NCI-H128 (cell line): ENCODE measurements at regions not wholly inside any gene's neighbourhood (a gene's known extent, or its start where the extent isn't known, plus 50 kb on each side); places are given as distances from the start of the nearest gene placed in this dataset.

Source experiments
- DNase-seq: peaks from one replicate; lab custom pipeline; 2025; ENCODE audit not compliant: unreplicated experiment; lab: John Stamatoyannopoulos, UW

DNA sequence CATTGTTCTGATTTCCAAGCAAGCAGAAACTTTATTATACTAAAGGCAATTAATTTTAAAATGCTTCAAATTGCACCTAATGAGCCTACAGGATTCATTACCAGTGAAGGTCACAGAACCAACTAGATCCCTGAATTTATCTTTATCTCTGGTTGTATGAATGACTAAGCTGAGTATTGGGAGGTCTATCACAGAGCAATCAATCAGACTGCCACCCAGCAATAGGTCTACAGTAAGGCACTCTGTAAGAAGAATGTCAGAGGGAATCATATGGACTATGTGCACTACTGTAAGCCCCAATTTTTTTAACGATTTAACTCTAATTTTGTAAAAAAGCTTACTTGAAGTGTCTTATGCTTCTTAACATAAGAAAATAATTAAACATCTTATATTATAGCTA is 707.0 kb downstream of the AMY1C start:
- no peak for DNase-seq

DNA sequence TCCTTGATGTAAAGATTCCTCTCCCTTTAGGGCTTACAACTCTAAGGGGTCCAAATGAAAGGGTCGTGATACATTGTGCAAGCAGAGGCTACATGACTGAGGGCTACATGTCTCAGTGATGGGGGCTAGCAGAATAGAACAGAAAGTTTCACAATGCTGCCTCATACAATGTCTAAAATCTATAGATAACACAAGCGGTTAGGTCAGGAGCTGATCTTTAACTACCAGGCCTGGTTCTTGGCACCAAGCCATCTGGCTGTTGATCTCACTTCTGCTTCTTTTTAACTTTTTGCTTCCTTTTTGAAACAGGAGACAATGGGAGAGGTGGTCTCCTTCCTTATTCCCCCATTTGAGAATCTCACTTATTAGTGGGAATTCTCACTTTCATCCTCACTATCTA is 710.2 kb downstream of the AMY1C start:
- DNase-seq = no peak

DNA sequence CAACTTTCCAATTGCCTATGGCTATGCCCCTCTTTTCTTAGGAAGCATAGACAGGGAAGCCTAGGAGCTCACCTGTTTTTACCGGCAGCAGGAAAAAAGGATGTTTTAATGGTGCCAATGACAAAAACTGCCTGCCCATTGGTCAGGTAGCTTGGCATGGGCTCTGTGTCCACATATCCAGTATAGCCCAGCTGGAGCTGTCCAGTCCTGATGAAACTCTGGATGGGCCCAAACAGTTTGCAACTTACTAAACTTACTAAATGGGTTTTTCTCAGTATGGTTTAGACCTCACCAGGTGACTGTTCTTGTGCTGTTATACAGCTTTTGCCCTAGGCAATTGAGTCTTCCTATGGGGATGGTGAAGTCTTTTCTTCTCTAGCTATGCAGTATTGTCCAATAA is 711.2 kb downstream of the AMY1C start:
- no peak for DNase-seq

DNA sequence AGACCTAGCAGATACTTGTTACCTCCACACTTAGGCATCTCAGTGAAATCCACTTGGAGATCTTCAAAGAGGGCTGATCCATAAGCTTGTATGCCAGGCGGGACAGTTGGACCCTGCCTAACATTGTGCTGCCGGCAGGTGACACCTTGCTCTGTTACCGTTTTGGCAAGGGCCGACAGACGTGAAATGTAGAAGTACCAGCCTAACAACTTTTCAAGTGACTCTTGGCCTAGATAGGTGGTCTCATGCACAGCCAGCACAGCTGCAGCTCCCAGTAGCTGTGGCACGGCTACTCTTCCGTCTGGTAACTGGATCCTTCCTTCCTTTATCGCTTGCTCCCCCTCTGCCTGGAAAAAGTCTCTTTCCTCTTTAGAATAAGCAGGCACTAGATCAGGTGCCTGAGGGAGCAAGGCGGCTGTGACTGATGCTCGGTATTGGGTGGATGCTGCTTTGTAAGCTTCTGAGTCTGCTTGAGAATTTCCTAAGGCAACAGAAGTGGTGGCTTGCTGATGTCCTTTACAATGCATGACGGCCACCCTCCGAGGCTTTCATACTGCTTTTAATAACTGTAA is 713.5 kb downstream of the AMY1C start:
- peak; percentile 50 for DNase-seq

DNA sequence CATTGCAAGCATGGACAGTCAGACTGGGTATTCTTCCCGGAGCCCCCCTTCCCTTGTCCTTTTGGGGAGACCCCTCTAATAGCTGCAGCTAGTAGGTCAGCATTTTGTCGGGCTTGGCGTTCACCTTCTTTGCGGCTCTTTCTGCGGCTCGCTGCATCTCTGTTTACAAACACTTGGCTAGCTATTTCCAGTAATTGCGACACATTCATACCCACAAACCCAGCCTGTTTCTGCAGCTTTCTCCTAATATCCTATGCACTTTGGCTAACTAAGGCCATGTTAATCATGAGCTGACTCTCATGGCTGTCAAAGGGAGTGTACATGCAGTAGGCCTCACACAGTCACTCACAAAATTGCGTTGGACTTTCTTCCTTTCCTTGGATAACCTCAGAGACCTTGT is 716.4 kb downstream of the AMY1C start:
- no peak for DNase-seq

DNA sequence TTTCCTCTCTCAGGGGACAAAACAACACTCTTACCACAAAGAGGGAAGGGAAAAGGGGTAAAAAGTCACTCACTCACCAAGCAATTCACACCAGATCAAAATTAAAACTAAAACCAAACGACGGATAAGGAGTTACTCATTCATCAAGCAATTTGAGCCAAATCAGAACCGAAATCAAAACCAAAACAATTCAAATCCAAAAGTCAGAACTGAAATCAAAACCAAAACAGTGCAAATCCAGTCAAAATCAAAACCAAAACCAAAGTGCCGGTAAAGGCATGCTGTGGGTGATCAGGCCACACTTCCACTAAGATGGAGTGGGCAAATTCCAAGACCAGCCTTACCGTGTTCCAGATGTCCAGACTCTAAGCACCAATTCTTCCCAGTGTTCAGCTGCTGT is 717.9 kb downstream of the AMY1C start:
- DNase-seq = no peak

DNA sequence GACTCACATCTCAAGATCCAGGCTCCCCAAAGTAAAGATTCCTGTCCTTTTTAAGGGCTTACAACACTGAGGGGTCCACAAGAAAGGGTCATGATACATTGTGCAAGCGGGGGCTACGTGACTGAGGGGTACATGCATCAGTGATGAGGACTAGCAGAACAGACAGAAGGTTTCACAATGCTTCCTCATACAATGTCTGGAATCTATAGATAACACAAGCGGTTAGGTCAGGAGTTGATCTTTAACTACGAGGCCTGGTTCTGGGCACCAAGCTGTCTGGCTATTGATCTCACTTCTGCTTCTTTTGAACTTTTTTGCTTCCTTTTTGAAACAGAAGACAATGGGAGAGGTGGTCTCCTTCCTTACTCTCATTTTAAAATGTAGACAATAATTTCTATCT is 718.6 kb downstream of the AMY1C start:
- no peak for DNase-seq

DNA sequence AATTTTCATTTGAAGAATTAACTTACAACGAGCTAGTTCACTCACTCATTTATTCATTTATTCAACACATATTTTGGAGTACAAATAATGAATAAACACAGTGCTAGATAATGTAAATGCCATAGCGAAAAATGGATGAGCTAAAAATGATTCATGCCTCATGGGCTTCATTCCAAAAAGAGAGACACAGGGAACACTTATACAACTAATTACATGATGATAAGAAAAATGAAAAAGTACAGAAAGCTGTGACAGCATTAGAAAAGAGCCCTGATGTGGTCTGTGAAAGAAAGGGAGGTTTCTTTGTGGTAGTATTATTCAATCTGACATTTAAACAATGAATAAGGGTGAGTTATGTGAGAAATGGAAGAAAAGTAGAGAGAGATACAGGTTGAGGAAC is 726.4 kb downstream of the AMY1C start:
- no peak for DNase-seq

DNA sequence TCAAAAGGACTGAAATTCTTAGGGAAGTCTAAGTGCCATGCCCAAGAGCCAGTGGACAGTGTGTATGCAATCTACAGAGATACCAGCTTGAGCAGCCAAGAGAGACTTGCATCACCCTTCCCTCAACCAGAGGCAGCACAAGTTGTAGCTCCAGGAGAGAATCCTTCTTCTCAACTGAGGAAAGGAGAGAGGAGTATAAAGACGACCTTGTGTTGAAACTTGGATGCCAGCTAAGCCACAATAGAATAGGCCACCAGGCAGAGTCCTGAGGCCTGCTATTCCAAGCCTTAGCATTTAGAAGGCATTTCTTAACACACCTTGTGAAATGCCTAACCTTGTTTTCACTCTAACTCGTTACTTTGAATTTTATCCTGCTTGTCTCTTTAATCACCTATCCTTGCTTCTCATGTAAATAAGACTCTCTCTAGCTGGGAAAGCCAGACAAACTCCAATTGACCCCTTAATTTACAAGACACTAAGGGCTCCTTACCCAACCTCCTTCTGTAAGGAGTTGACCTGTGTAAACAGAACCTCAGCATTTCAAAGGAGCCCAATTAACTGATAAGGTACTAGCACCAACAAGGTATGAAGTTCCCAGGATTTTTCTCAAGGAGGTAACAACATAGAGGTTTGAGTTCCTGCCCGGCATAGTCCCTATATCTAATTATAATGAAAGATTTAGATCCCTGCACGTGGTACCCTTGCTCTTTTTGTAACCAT is 738.8 kb downstream of the AMY1C start:
- no peak for DNase-seq

DNA sequence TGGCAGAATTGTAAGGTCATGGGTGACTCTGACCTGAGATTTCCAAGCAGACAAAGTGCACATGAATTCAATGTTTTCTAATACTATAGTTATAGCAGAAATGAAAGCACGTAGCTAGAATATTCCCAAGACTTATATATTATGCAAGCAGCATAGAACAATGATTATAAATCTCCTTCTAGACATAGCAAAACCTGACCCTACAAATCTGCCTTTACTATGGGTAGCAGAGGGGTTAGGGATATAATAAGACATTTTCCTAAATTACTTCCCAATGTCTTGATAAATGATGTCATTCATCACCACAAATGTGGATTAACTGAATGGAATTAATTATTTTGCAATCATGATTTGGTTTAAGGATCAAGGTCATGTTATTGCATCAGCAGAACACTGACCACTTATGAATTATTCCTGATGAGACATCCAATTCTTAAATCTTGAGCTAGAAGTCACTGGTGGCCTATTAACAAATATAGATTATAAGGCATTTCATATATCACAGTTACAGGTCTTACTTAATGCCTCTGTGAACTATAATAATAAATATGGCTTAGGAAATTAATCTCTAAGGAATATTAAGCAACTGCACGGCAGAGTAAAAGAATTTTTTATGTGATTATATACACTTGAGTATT is 776.6 kb downstream of the AMY1C start:
- no peak for DNase-seq

DNA sequence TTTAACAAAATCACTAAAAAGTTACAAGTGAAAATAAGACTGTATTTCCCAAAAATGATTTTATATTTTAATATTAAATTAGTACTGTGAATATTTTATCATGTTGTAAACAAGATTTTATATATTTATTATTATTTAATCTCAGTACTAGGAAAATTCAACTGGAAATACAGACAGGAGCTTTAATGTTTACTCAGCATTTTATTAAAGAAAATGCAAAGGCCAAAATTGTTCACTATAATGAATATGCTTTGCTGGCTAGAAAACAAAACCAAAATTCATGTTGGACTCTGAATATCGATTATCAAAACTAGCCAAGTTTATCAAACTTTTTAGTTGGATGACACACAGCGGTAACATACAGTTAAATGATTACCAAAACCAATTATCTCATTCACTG is 782.3 kb downstream of the AMY1C start:
- DNase-seq = no peak

DNA sequence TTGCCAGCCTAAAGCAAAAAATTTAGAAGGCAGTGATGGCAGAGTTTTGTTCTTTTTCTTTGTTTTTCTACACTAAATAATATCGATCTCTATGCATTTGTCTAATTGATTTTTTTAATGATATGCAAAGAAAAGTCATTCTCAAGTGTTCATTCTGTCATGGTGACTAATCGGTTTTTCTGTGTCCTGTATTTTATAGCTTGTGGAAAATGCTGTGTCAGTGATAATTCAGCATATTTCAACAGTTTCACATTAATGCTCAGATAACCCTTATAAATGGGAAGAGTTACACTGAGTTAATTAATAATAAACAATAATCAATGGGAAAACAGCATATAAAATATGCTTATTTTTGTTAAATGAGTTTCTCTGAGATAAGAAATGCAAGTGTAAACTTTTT is 824.9 kb downstream of the AMY1C start:
- DNase-seq = no peak

DNA sequence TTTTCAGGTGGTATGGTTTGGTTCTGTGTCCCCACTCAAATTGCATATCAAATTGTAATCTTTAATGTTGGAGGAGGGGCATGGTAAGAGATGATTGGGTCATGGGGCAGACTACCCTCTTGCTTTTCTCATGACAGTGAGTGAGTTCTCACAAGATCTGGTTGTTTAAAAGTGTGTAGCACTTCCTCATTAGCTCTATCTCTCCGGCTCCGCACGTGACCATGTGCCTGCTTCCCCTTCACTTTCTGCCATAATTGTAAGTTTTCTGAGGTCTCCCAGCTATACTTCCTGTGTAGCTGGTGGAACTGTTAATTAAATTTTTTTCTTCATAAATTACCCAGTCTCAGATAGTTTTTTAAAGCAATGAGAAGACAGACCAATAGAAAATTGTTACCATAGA is 843.2 kb downstream of the AMY1C start:
- no peak for DNase-seq

DNA sequence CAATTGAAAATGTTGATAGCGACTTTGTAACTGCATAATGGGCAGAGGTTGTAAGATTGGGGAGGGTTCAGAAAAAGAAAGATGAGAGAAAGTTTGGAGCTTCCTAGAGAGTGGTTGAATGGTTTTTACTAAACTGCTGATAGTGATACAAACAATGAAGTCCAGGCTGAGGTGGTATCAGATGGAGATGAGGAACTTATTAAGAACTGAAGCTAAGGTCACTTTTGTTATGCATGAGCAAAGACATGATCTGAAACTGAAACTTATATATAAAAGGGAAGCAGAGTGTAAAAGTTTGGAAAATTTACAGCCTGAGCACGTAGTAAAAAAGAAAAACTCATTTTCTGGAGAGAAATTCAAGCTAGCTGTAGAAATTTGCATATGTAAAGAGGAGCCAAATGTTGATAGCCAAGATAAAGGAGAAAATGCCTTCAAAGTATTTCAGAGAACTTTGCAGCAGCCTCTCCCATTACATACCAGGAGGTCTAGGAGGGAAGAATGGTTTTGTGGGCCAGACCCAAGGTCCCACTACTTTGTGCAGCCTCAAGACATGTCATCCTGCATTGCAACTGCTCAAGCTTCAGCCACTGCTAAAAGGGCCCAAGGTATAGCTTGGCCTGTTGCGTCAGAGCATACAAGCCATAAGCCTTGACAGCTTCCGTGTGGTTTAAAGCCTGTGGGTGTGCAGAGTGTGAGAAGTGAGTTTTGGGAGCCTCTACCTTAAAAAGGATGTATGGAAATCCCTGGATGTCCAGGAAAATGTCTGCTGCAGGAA is 843.9 kb downstream of the AMY1C start:
- no peak for DNase-seq

DNA sequence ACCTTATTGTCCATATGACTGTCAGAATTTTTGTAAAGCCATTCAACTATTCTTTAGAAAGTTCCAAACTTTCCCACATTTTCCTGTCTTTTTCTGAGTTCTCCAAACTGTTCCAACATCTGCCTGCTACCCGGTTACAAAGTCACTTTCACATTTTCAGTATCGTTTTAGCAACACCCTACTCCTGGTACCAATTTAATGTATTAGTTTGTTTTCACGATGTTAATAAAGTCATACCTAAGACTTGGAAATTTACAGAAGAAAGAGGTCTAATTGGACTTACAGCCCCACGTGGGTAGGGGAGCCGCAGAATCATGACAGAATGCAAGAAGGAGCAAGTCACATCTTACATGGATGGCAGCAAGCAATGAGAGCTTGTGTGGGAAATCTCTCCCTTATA is 867.8 kb downstream of the AMY1C start:
- no peak for DNase-seq

DNA sequence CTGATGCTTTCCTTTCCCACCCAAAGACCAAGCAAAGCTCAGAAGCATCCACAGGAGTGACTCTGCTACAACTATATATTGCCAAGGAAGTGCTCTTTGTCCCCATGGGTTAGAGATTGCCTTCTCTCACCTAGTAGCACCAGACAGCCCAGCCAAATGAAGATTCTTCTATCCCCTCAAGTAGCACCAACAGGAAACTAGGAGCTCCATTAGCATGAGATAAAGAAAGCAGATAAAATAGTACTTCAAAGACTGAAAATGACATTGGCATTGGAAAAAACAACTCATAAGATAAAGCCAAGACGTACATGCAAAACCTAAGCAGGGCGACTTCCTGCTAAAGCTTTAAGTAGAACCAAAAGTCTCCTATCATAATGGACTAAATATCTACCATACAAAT is 871.5 kb downstream of the AMY1C start:
- no peak for DNase-seq

DNA sequence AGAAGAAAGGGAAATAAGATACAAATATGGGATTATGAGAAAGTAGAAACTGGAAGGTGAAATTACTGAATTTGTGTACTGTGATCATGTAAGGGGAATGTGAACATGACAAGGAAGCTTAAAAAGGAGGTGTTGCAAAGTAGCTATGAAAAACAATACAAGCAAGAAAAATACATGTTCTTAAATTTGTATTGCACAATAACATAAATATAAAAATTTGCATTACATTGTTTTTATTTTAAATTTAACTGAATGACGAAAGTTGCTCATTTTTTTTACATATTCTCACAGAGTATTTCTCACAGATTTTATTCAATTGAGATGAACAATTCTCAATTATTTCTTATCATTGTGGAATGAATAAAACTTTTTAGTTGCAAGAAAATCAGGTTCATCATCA is 874.8 kb downstream of the AMY1C start:
- DNase-seq = no peak

DNA sequence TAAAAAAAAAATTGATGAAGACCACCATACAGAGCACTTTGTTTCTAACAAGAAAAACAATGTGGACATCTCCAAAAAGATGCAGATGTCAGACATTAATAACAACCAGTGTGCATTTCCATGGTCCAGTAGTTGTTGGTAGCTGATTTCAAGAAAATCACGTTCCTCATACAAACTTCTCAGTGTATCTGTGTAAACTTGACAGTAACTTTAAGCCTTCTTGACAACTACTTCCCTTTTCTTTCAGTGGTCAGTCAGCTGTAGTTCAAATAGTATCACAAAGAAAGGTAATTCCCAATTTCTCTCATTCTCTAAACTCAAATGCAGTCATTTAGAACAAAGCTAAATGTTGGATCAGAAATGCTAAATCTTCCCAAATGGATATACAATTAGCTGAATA is 879.9 kb downstream of the AMY1C start:
- DNase-seq = no peak

DNA sequence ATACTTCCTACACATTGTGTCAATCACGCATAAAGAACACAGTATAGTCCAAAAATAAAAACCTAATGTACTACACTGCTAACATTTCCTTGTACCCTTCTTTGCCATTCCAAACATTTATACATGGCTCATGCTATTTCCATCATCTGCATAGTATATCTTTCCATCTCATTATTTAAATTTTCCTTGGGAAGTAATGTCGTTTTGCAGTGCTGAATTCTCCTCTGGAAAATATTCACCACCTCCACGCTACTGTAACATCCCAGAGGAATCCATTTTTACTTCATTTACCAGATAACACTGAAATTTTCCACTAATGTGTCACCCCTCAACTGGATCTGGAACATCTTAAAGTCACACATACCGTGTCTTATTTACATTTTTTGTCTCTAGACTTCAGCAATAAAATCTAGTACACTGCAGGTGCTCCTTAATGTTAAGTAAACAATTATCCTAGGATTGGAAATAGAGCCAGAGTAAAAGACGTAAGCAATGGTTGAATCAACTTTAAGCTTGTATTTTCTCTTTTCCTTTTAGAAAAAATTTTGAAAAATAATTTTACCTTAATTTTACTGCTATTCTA is 881.0 kb downstream of the AMY1C start:
- no peak for DNase-seq

DNA sequence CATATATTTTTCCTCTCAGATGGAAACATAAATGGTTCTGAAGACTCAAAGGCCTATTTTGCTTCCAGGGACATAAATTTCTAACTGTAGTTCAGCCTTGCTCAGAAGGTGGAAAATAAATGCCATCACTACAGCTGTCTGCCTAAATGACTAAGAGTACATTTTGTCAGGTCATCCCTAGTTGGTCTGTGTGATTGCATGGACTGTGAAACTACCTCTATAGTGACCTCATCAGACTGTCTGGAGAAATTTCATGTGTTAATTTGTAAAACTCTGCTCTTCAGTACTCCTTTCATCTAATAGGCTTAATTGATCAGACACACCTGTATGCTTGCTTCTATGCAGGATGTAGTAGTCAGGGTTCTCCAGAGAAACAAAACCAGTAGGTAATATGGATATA is 886.9 kb downstream of the AMY1C start:
- no peak for DNase-seq

DNA sequence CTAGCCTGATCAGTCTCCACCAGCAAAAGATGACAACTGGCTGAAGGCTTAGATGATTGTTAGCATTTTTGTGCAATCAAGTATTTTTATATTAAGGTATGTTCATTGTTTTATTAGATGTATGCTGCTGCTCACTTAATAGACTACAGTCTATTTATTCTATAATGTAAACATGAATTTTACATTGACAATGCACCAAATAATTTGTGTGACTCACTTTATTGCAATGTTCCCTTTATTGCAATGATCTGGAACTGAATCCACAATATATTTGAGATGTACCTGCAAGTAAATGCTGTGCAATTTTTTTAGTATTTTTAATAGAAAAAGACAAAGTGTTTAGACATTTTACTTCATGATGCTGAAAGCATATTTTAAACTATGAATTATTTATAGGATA is 896.5 kb downstream of the AMY1C start:
- DNase-seq = no peak

DNA sequence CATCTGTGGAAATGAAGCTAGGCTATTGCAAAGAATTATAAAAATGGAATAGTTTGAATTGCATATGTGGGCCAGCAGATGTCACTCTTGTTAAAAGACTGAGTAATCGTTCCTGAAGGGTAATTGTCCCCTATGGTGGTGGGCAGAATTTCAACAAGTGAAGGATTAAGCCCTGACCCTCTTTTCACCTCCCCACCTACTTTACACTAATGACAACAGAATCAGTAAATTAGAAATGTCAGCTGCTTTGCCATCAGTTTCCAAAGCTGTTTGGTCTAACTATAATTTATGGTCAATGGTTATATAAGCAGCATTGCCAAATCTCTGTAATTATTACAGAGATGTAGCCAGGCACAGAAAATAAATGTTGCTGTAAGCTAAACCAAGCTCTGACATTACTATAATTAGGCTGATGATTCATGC is 898.6 kb downstream of the AMY1C start:
- peak; percentile 18 for DNase-seq
